ENCODE measurements at regions not wholly inside any gene's neighbourhood (a gene's known extent, or its start where the extent isn't known, plus 50 kb on each side); places are given as distances from the start of the nearest gene placed in this dataset.

GRCh38 chr12:115758183-115758582 lies 519.3 kb downstream of the MED13L start:
- TF ChIP-seq ATF3 (IDR thresholded peaks at IDR 0.05) (no peak), HNF4G (IDR thresholded peaks at IDR 0.05) (no peak), CTCF (IDR thresholded peaks at IDR 0.05; ENCODE audit: low read depth, low read length, missing input control) (no peak), RXRA (IDR thresholded peaks at IDR 0.05) (no peak), YY1 (IDR thresholded peaks at IDR 0.05) (no peak), RAD21 (IDR thresholded peaks at IDR 0.05) (no peak), HNF4A (conservative IDR thresholded peaks at IDR 0.05) (no peak), FOXA1 (IDR thresholded peaks at IDR 0.05) (no peak), NR2F2 (IDR thresholded peaks at IDR 0.05) (no peak), EGR1 (IDR thresholded peaks at IDR 0.05; ENCODE audit: low read depth in 2 of 2) (no peak), ZBTB33 (IDR thresholded peaks at IDR 0.05) (no peak), GABPA (IDR thresholded peaks at IDR 0.05 in 1 of 2, conservative IDR thresholded peaks at IDR 0.05 in 1 of 2) (no peak), MAX (IDR thresholded peaks at IDR 0.05) (no peak), TAF1 (conservative IDR thresholded peaks at IDR 0.05) (no peak), SP1 (IDR thresholded peaks at IDR 0.05) (no peak), JUND (IDR thresholded peaks at IDR 0.05) (no peak), FOXA2 (IDR thresholded peaks at IDR 0.05) (no peak), REST (IDR thresholded peaks at IDR 0.05) (no peak)
- no peak overlapping the region for H3K9ac ChIP-seq (ENCODE audit: low read depth in 1 of 2, low read length in 2 of 2)
- no peaks in the 10 kb centered on the region for H3K36me3 ChIP-seq (ENCODE audit: control insufficient read depth in 4 of 4, insufficient read depth in 3 of 4, low read depth in 1 of 4, low read length in 3 of 4)
- 80% methylated on average over 5 of the region's 5 CpGs for WGBS
- H3K4me3 ChIP-seq (ENCODE audit: low read depth in 1 of 3, low read length in 3 of 3) = no peak overlapping the region
- peaks cover 0 to 4% (median 1%) of the 10 kb centered on the region in 4 donors for H3K27me3 ChIP-seq (ENCODE audit: control insufficient read depth in 4 of 4, insufficient read depth in 4 of 4, low read length in 3 of 4)
- DNase-seq (ENCODE audit: low spot score) = no peak
- H3K9me3 ChIP-seq (ENCODE audit: control insufficient read depth in 4 of 4, low read length in 3 of 4) = no peaks in the 10 kb centered on the region
- H3K4me1 ChIP-seq (ENCODE audit: control insufficient read depth in 4 of 4, insufficient read depth in 4 of 4, low read length in 3 of 4) = no peaks in the 10 kb centered on the region
- no peak overlapping the region for H3K27ac ChIP-seq (ENCODE audit: low read depth in 1 of 2, low read length in 2 of 2)

All from liver (tissue), 8 donors.